ENCODE measurements at regions not wholly inside any gene's neighbourhood (a gene's known extent, or its start where the extent isn't known, plus 50 kb on each side); places are given as distances from the start of the nearest gene placed in this dataset.

DNA sequence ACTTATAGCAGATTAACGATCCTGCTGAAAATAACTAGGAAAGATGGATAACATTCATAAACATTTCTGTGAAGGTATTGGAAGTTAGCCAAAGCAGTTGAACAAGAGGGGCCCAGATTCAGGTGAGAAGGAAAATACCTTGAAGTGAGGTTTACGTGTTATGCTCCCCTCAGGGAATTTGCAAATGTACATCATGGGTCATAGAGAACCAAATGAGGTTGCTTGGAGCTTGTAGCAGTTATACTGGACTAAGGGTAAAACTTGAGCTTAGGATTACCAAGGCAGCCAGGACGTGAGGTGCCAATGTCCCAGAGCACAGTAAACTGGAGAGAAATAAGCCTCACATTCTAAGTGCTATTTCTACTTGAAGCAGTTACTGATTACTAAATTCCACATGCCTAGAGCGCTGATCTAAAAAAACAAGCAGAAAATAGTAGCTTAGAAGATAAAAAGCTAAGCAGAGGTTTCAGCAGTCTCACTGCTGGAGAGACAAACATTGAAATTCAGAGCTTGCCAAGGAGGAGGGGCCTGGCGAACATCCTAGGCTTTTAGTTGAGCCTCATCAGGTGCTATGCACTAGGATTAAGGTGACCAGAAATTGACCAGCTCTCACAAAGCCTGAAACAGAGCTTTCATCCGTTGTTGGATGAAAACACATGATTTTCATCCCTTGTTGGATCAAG lies 136.7 kb upstream of the FAM20A start:
- DNase-seq = peak; percentile 35 to 48

DNA sequence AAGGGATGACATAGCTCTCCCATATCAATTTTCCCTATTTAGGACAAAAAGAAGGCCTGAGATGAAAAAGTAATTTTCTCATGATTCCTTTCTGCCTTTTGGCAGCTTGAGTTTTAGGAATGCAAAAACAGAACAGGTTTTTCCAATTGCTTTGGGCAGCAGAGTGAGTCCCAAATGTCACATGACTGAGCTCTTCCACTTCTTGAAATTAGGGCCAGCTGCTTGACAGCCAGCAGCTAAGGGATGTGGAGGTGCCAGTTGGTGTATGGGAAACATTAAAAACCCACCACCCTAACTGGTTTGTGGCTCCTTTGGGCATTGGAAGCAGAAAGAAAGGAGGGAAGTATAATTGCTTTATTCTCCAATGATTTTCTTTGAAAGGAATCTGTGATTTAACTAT lies 133.8 kb upstream of the FAM20A start:
- no peak for DNase-seq

DNA sequence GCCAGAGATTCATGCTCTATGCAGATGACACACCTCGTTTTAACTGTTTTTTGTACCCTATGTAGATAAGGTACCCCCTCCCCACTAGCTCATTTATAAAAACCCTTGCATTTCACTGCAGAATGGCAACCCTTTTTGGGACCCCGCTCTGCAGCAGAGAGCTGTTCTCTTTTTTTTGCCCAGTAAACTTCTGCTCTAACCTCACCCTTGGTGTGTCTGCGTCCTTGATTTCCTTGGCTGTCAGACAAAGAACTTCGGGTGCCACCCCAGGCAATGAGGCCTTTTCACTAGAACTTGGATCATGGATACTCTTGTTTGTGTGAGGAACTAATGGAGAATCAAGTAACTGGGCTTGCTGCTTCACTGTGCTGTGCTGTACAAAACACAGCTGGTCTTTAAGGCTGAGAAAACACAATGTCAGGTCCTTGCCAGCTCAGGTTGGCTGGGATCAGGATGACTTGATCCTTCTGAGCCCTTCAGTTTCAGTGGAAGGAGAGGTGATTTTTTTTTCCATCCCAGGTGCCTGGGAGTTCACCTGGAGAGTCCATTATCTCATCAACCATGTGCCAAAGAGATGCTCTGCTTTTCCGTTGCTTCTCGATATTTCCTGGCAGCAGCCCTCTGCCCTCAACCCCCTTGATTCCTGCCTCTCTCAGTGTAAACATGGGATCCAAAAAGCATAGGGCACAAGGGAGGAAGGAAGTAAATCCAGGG lies 133.2 kb upstream of the FAM20A start:
- no peak for DNase-seq

DNA sequence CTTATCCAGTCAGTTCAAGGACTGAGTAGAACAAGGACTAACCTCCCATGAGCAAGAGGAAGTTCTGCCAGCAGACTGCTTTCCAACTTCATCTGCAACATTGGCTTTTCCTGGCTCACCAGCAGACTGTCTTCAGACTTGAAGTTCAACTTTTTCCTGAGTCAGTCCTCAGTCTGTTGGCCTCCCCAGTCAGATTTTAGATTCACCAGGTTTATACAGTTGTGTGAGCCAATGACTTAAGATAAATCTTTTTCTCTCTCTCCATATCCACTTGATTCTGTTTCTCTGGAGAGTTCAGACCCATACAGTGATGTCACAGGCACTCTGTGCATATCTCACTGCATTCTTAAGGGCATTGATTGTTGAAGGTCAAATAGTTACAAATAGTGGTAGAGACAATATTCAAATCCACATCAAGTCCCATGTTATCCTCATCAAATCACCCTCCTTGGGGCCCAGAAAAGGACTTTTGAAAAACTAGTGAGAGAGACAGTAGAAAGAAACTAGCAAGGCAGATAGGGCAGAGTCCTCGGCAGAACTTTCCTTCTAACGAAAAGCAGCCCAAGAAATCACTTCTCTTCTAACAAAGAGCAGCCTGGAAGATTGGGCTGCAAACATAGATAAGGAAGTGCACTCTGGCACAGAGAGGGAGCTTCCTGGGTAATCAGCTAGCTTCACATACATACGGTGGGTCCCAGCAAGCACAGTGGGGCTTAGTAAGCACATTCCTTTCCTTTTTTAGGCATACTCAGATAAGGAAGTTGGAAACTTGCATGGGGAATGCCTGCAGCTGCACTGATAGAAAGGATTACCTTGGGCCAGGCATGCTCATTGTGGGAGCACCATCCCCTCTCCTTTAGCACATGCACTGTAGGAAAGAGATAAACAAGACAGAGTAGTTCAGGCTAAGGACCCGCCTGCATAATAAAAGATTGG lies 132.3 kb upstream of the FAM20A start:
- DNase-seq = no peak

DNA sequence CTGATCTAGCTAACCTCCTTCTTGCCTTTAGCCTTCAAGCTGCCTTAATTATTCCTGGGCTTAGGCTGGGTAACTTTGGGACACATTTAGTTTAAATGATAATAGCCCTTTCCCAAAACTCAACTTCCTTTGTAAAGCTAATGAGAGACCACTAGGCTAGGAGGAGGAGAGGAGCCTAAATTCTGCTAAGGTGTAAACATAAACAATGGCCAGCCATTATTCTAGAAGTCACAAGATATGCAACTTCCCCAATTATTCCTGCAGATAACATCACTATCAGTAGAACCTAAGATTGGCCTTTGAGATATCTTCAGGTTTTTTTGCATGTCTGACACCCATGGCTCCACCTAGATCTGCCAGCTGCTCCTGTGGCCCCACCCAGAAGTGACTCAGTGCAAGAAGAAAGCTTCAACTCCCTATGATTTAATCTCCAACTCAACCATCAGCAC lies 131.2 kb upstream of the FAM20A start:
- no peak for DNase-seq

DNA sequence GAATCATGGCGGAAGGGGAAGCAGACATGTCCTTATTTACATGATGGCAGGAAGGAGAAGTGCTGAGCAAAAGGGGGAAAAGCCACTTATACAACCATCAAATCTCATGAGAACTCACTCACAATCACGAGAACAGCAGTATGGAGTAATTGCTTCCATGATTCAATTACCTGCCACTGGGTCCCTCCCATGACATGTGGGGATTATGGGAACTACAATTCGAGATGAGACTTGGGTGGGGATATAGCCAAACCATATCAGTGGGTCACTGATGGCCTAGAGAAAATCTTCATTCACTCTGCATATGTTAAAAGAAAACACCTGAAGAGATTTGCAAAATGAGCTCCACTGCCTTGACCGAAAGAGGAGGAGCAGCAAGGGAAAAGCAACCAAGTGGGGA lies 130.3 kb upstream of the FAM20A start:
- no peak for DNase-seq

- DNase-seq = no peak
Measured at GRCh38 chr17:68719431-68719830, 118.3 kb upstream of the FAM20A start.

- DNase-seq = no peak
Measured at GRCh38 chr17:68718926-68719325, 117.8 kb upstream of the FAM20A start.

- DNase-seq = no peak
Measured at GRCh38 chr17:68718465-68718864, 117.3 kb upstream of the FAM20A start.

DNA sequence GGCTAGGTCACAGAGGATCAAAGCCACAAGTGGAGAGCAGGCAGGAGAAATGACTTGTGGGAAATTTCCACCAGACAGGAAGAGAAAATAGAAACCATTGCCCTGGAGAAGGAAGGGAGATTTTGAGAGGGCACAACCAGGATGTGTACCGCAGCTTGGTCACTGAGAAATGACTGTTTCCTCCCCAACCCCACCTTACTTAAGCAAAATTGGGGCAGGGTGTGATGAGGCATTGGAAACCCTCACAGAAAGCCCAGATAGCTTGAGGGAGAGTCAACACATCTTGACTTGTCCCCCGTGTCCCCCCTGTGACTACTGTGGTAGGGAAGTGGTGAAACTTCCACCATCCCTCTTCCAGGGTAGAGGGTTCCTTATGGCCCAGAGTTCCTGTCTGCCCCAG lies 113.5 kb upstream of the FAM20A start:
- DNase-seq = no peak

- no peak for DNase-seq
Measured at GRCh38 chr17:68711858-68712257, 110.7 kb upstream of the FAM20A start.

- no peak for DNase-seq
Measured at GRCh38 chr17:68710976-68711375, 109.8 kb upstream of the FAM20A start.

DNA sequence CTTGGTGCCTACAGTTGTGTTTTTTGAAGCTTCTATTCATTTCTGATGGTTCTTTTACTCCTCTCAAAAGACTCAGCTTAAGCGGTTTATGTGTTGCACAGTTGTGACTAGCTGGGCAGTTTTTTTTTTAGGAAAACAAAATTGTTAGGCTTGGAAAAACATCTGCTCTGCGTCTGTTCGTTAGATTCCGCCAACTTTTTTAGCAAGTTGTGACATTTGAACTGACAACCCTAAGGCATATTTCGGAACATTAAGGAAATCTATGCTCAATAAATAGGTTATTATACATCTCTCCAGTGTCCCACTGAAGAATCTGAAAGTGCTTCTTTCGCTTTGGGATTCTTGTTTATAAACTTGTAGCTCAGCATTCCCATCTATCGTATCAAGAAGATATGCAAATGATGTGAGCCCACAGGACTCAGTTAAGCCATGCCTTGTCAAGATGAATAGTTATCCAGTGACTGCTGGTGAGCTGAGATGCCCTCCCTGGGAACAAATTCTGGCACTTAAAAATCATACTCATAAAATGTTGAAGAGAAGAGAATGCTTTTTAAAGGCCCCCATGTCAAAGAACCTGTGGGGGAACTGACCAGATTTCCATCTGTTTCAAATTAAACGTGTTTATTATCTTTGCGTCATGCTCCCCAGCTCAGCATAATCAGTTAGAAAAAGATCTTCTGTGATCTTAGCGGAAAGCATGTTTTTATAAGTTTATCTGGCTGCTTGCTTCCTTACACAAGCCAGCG lies 109.0 kb upstream of the FAM20A start:
- DNase-seq = peak in 1 of 2 experiments; percentile 17

- no peak for DNase-seq
Measured at GRCh38 chr17:68709461-68709860, 108.3 kb upstream of the FAM20A start.

- DNase-seq = no peak
Measured at GRCh38 chr17:68707031-68707430, 105.9 kb upstream of the FAM20A start.

DNA sequence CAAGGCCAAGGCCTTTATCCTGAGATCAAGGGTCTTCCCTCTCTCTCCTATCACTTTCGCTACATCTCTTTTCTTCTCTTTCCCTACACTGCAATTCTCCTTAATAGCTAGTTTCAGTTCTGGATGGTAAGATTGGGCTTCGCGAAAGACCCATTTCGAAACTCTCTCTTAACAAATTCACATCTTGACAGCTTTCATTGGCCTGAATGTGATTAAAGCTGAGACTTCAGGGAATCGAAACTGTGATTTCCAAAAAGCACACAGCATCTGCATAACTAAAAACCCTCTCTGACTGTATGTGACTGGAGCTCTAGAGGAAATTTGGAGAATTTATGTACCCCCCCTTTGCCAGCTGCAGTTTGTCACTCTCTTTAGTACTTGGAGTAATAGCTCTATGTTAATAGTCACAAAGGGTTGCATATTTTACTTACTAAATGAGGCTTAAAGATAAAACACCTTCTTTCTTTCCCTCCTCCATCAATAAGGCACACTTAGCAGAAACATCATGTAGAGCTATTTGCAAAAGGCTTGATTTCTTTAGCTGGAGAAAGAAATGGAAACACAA lies 105.3 kb upstream of the FAM20A start:
- no peak for DNase-seq

DNA sequence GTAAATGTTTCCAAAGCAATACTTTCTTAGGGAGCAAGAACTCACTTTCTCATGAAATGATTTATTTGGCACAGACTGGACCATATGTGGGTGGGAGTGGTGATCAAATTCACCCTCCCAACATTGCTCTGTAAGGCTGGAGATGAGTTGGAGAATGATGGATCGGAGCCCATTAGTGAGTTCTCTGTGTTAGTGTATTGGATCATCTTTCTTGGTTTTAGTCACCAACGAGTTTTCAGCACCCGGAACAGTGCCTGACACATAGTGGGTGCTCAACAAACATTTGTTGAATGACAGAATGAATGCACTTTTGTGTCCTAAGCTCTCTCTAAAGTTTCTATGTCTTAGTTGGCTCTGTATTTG lies 104.5 kb upstream of the FAM20A start:
- DNase-seq = no peak

GRCh38 chr17:68704871-68705713 lies 103.9 kb upstream of the FAM20A start:
- DNase-seq = no peak

DNA sequence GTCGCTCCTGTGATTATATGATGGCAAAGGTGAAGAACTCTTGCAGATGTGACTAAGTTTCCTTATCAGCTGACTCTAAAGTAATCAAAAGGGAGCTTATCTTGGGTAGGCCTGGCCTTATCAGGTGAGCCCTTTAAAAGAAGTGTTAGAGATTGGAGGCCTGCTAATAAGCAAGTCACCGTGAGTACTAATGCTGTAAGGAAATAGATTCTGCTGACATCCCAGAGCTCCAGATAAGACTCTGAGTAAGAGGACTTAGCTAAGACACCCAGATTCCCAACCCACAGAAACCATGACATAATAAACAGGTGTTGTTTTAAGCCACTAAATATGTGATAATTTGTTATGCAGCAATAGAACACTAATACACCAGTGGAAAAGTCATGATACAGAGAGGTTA lies 99.9 kb upstream of the FAM20A start:
- DNase-seq = no peak

DNA sequence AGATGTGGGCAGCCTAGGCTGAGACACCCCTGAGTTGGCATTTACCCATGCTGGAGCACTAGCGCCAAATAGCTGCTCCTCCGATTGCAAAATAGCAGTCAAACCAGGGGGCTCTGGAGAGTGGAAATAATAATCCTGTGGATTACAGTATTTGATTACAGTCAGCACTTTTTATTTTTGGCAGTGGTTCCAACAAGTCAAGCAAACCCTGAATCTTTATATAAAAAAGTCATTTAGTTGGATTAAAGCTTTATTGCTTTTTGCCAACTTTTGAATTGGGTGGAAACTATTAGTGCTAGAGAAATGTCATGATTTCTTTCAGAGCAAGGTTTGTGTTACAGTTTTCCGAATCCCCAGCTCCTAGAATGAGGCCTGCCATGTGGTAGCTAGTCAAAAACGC lies 99.3 kb upstream of the FAM20A start:
- DNase-seq = no peak

GRCh38 chr17:68699936-68700335 lies 98.8 kb upstream of the FAM20A start:
- no peak for DNase-seq

GRCh38 chr17:68698746-68699145 lies 97.6 kb upstream of the FAM20A start:
- no peak for DNase-seq
